ENCODE measurements at regions not wholly inside any gene's neighbourhood (a gene's known extent, or its start where the extent isn't known, plus 50 kb on each side); places are given as distances from the start of the nearest gene placed in this dataset.
"Not testable (repeated sequence)": the region's sequence is repeated elsewhere in the genome, so short reads cannot be mapped to it uniquely, and the experiment has no call there.

- DNase-seq, result no peak
These were observed 154.9 kb downstream of the ASB9 start for GRCh38 chrX:15114743-15115566.

DNA sequence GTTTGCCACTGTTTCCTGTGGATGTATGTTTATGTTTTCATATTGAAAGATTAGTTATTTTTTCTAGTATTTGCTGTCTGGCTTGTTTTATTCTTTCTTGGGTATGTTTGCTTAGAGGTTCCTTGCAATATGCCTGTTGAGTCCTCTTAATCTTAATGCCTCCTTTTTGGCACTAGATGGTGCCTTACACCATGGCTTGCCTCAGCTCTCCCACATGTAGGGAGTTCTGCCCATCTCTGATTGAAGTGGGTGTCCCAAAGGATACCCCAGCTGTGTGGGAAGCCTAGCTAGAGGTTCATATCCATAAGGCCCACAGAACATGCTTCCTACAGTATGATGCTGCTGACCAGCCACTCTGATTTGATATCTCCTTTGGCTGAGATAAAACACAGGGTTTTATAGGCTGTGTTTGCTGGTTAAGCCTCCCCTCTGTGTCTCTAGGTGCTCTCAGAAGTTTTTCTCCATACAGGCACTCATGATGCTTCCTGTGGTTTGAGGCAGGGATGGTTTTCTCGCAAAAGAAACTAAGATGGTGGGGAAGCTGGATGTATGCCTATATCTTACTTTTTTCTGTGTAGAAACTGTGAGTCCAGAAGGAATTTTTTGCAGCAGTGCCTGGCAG is 162.4 kb downstream of the ASB9 start:
- peak in 3 of 4 experiments; percentile 4 to 11 (median 8) for DNase-seq

DNA sequence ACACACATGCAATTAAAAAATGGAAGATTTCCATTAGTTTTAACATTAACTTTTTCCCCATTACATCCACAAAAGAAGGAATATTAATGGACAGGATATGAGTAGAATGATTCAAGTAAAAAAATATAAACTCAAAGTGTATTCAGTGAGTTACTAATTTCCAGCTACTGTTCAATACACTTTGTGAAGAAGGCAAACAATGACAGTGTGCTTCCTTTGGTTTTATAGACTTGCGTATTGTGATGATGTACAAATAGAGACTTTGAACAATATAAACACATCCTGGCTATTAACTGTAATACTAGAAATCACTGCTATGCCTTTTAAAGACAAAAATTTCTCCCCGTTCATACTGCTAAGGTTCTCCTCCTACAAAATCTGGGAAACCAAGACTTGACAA is 171.4 kb downstream of the ASB9 start:
- no peak for DNase-seq

DNA sequence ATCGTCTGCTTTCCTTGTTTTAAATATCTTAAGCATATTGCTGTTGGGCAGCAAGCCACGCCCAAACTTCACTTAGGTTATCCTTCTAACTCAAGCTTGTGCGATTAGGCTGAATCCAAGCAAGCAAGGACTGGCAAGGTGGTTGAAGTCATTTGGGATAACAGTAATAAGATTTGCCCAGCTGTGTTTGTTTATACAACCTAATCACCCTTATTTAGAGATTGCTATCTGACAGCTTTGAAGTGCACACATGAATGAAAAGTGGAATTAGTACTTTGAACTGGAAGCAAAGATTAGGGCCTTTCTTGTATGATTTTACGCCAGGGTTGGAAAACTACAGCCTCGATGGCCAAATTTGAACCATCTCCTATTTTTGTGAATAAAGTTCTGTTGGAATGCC is 182.1 kb downstream of the ASB9 start:
- DNase-seq, result no peak

DNA sequence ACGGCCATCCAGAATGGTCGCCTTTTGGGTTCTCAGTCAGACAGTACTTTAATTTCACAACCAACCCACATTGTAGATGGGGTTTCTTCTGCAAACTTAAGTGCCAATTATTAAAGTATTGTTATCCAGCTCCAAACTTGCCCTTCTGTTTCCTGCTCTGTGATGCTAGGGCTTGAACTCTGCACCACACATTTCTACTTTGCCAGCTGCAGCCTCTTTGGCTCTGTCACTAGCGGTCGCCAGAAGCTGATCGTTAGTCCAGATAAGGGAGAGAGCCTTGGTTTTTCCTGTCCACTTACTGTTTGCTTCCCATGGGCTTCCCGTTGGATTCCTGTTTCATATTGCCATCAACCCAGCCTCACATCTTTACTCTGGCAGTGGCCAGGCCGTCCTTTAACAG is 196.6 kb downstream of the ASB9 start:
- DNase-seq, result no peak

DNA sequence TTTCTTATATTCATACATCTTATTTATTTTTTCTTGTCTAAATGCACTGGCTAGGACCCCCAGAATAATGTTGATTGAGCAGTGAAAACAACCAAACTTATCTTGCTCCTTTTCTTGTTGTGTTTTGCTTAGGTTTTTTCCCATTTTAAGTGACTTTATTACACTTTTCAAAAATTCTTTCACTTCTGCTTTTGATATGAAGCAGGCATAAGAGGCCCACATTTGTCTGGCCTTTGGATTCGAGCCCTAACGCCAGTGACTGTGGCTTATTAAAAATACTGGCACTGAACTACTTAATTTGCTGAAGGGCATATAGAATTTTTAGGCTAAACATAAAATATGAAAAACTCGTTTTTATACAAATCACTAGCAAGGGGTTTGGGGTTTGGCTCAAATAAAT is 197.0 kb downstream of the ASB9 start:
- no peak for DNase-seq

GRCh38 chrX:15072259-15072658 is 197.6 kb downstream of the ASB9 start:
- DNase-seq, result no peak

- DNase-seq, result no peak
These were observed 186.3 kb downstream of the MOSPD2 start for GRCh38 chrX:15059474-15059873.

GRCh38 chrX:15056044-15056443 is 182.8 kb downstream of the MOSPD2 start:
- no peak for DNase-seq

- no peak for DNase-seq
These were observed 182.1 kb downstream of the MOSPD2 start for GRCh38 chrX:15055146-15055930.

DNA sequence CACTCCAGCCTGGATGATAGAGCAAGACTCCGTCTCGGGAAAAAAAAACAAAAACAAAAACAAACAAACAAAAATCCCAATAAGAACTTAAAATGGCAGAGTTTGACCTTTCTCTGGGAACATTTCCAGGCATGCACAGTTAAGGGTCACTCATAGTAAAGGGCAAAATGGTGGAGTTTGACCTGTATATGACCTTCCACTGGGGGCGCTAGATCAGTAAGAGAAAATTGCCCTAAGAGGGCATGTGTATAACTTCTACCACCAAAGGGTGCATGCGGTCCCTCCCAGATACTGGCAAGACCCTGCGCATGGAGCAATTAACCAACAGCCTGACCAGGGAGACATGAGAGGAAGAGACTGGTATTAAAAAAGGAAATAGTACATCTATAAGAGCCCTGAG is 177.2 kb downstream of the MOSPD2 start:
- DNase-seq, result no peak

GRCh38 chrX:15043538-15043937 is 170.3 kb downstream of the MOSPD2 start:
- no peak for DNase-seq

DNA sequence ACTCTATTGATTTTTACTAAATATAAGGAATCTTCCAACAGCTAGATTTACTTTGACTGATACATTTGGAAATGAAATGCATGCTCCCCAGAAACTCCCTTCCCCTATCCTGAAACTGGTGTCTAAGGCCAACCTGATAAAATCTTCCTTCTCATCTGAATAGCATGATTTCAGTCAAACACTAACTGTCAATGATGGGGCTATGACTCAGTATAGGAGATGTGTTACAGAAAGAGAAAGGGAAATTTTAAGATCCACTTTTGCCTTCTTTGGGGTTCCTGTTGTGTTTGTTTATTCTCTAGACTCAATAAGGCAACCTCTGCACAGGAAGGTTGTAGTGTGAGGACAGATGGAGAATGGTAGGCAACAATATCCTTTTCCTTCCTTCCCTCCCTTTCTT is 160.7 kb downstream of the MOSPD2 start:
- DNase-seq, result no peak

DNA sequence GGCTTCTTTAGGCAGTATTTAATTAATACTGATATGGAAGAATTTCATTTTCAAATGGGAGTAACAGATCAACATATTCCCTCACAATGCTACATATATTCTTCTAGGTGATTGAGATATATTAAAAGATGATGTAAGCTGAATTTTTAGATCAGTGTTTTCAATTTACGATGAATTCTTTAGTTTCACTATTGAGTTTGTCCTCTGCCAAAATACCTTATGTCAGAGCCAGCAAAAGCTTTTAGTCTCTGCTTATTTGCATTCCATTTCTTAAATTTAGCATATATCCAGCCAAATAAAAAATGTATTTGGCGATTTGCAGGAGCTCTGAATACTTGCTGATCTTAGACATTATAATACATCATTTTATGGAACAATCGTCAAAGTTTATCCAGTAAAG is 144.3 kb downstream of the MOSPD2 start:
- no peak for DNase-seq

GRCh38 chrX:15016051-15016450 is 142.8 kb downstream of the MOSPD2 start:
- DNase-seq, result peak in 2 of 4 experiments; percentile 0

- DNase-seq, result no peak
These were observed 141.1 kb downstream of the MOSPD2 start for GRCh38 chrX:15014281-15014680.

DNA sequence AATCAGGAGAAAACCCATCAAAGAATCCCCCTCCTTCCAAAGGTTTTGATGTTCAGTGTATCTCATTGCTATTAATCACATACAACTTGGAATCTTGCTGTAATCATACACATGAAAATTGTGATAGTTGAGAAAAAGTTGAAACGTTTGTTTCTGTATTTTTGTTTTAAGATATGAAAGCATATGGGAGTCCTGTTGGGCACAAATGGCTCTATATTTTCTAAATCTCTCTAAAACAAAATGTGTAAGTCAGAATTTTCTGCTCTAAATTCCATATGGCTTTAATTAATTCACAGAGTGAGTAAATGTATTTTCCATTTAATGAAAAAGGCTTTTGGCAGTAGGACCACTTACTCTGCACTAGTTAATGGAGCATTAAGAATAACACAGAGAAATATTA is 140.2 kb downstream of the MOSPD2 start:
- DNase-seq, result no peak

- DNase-seq, result no peak
These were observed 124.0 kb downstream of the MOSPD2 start for GRCh38 chrX:14997271-14997670.

DNA sequence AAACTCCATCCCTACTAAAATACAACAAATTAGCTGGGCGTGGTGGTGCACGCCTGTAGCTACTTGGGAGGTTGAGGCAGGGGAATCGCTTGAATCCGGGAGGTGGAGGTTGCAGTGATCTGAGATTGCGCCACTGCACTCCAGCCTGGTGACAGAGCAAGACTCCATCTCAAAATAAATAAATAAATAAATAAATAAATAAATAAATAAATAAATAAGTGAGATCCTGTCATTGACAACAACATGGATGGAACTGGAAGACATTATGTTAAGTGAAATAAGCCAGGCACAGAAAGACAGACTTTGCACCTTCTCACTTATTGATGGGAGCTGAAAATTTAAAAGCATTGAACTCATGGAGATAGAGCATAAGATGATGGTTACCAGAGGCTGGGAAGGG is 111.2 kb downstream of the MOSPD2 start:
- not testable (repeated sequence) for DNase-seq
